ENCODE measurements at regions not wholly inside any gene's neighbourhood (a gene's known extent, or its start where the extent isn't known, plus 50 kb on each side); places are given as distances from the start of the nearest gene placed in this dataset.

GRCh38 chr9:73239570-73240265 lies 88.1 kb downstream of the ANXA1 start:
- Mint-ChIP-seq H3K9me3 (no peaks in the 10 kb centered on the region), H3K4me1 (no peaks in the 10 kb centered on the region), H3K36me3 (no peaks in the 10 kb centered on the region), H3K27ac (no peak overlapping the region), H3K27me3 (peaks cover 4 to 14% of the 10 kb centered on the region in 2 donors), H3K4me3 (no peak overlapping the region)
- Histone ChIP-seq H3K27ac (ENCODE audit: low read depth, low read length) (no peak overlapping the region), H3K36me3 (ENCODE audit: insufficient read depth, low read length) (no peaks in the 10 kb centered on the region), H3K9me3 (ENCODE audit: low read length) (no peaks in the 10 kb centered on the region), H3K4me1 (ENCODE audit: insufficient read depth, low read length) (no peaks in the 10 kb centered on the region), H3K27me3 (ENCODE audit: insufficient read depth, low read length, poor library complexity, severe bottlenecking) (no peaks in the 10 kb centered on the region), H3K4me3 (ENCODE audit: low read length) (no peak overlapping the region)
- CTCF ChIA-PET: no interaction called here
- DNase-seq: no peak
- POLR2A ChIA-PET: no interaction called here

- H3K27me3 Mint-ChIP-seq: peaks cover 0 to 11% of the 10 kb centered on the region in 2 donors
- H3K4me3 Mint-ChIP-seq: no peak overlapping the region
- H3K9me3 Mint-ChIP-seq: no peaks in the 10 kb centered on the region
- ChIA-PET POLR2A (no interaction called here), CTCF (no interaction called here)
- H3K27ac Mint-ChIP-seq: no peak overlapping the region
- H3K27ac ChIP-seq (ENCODE audit: low read depth, low read length): no peak overlapping the region
- H3K36me3 ChIP-seq (ENCODE audit: insufficient read depth, low read length): no peaks in the 10 kb centered on the region
- H3K4me1 Mint-ChIP-seq: no peaks in the 10 kb centered on the region
- no peaks in the 10 kb centered on the region for H3K36me3 Mint-ChIP-seq
- H3K9me3 ChIP-seq (ENCODE audit: low read length): no peaks in the 10 kb centered on the region
- DNase-seq: no peak
- H3K27me3 ChIP-seq (ENCODE audit: insufficient read depth, low read length, poor library complexity, severe bottlenecking): no peaks in the 10 kb centered on the region
- no peaks in the 10 kb centered on the region for H3K4me1 ChIP-seq (ENCODE audit: insufficient read depth, low read length)
- no peak overlapping the region for H3K4me3 ChIP-seq (ENCODE audit: low read length)
Observed at GRCh38 chr9:73243078-73243477, 91.4 kb downstream of the ANXA1 start.

- Histone ChIP-seq H3K27ac (ENCODE audit: low read depth, low read length) (no peak overlapping the region), H3K4me1 (ENCODE audit: insufficient read depth, low read length) (no peaks in the 10 kb centered on the region), H3K36me3 (ENCODE audit: insufficient read depth, low read length) (no peaks in the 10 kb centered on the region), H3K4me3 (ENCODE audit: low read length) (no peak overlapping the region), H3K9me3 (ENCODE audit: low read length) (no peaks in the 10 kb centered on the region), H3K27me3 (ENCODE audit: insufficient read depth, low read length, poor library complexity, severe bottlenecking) (no peaks in the 10 kb centered on the region)
- no peak for DNase-seq
- POLR2A ChIA-PET: no interaction called here
- CTCF ChIA-PET: no interaction called here
- no peaks in the 10 kb centered on the region for H3K9me3 Mint-ChIP-seq
- H3K27ac Mint-ChIP-seq: no peak overlapping the region
- peaks cover 0 to 1% of the 10 kb centered on the region in 2 donors for H3K27me3 Mint-ChIP-seq
- H3K4me3 Mint-ChIP-seq: no peak overlapping the region
- H3K4me1 Mint-ChIP-seq: no peaks in the 10 kb centered on the region
- H3K36me3 Mint-ChIP-seq: no peaks in the 10 kb centered on the region
Observed at GRCh38 chr9:73259086-73259696, 107.5 kb downstream of the ANXA1 start.

- H3K4me1 ChIP-seq (ENCODE audit: insufficient read depth, low read length): no peaks in the 10 kb centered on the region
- Mint-ChIP-seq H3K4me1 (no peaks in the 10 kb centered on the region), H3K36me3 (no peaks in the 10 kb centered on the region), H3K4me3 (no peak overlapping the region), H3K27ac (no peak overlapping the region), H3K27me3 (no peaks in the 10 kb centered on the region), H3K9me3 (no peaks in the 10 kb centered on the region)
- no peak overlapping the region for H3K4me3 ChIP-seq (ENCODE audit: low read length)
- H3K9me3 ChIP-seq (ENCODE audit: low read length): no peaks in the 10 kb centered on the region
- ChIA-PET POLR2A (no interaction called here), CTCF (no interaction called here)
- H3K27me3 ChIP-seq (ENCODE audit: insufficient read depth, low read length, poor library complexity, severe bottlenecking): no peaks in the 10 kb centered on the region
- H3K36me3 ChIP-seq (ENCODE audit: insufficient read depth, low read length): no peaks in the 10 kb centered on the region
- no peak for DNase-seq
- no peak overlapping the region for H3K27ac ChIP-seq (ENCODE audit: low read depth, low read length)
Observed at GRCh38 chr9:73260506-73260905, 108.8 kb downstream of the ANXA1 start.

- no peaks in the 10 kb centered on the region for H3K4me1 Mint-ChIP-seq
- H3K36me3 Mint-ChIP-seq: no peaks in the 10 kb centered on the region
- no peak for DNase-seq
- H3K27ac Mint-ChIP-seq: no peak overlapping the region
- no peaks in the 10 kb centered on the region for H3K9me3 ChIP-seq (ENCODE audit: low read length)
- no peak overlapping the region for H3K27ac ChIP-seq (ENCODE audit: low read depth, low read length)
- H3K4me3 ChIP-seq (ENCODE audit: low read length): no peak overlapping the region
- no peaks in the 10 kb centered on the region for H3K9me3 Mint-ChIP-seq
- peaks cover 0 to 1% of the 10 kb centered on the region in 2 donors for H3K27me3 Mint-ChIP-seq
- CTCF ChIA-PET: no interaction called here
- POLR2A ChIA-PET: no interaction called here
- no peaks in the 10 kb centered on the region for H3K36me3 ChIP-seq (ENCODE audit: insufficient read depth, low read length)
- H3K4me3 Mint-ChIP-seq: no peak overlapping the region
- no peaks in the 10 kb centered on the region for H3K27me3 ChIP-seq (ENCODE audit: insufficient read depth, low read length, poor library complexity, severe bottlenecking)
- H3K4me1 ChIP-seq (ENCODE audit: insufficient read depth, low read length): no peaks in the 10 kb centered on the region
Observed at GRCh38 chr9:73264631-73265030, 113.0 kb downstream of the ANXA1 start.

- no peaks in the 10 kb centered on the region for H3K36me3 Mint-ChIP-seq
- ChIA-PET CTCF (no interaction called here), POLR2A (no interaction called here)
- no peaks in the 10 kb centered on the region for H3K27me3 ChIP-seq (ENCODE audit: insufficient read depth, low read length, poor library complexity, severe bottlenecking)
- H3K4me3 ChIP-seq (ENCODE audit: low read length): no peak overlapping the region
- H3K4me3 Mint-ChIP-seq: no peak overlapping the region
- no peaks in the 10 kb centered on the region for H3K9me3 ChIP-seq (ENCODE audit: low read length)
- no peak overlapping the region for H3K27ac Mint-ChIP-seq
- no peaks in the 10 kb centered on the region for H3K4me1 ChIP-seq (ENCODE audit: insufficient read depth, low read length)
- no peak for DNase-seq
- H3K27ac ChIP-seq (ENCODE audit: low read depth, low read length): no peak overlapping the region
- H3K27me3 Mint-ChIP-seq: peaks cover 0 to 1% of the 10 kb centered on the region in 2 donors
- no peaks in the 10 kb centered on the region for H3K36me3 ChIP-seq (ENCODE audit: insufficient read depth, low read length)
- H3K4me1 Mint-ChIP-seq: no peaks in the 10 kb centered on the region
- H3K9me3 Mint-ChIP-seq: no peaks in the 10 kb centered on the region
Observed at GRCh38 chr9:73265876-73266275, 114.2 kb downstream of the ANXA1 start.

GRCh38 chr9:73269430-73270101 lies 117.9 kb downstream of the ANXA1 start:
- no peak for DNase-seq
- no peak overlapping the region for H3K27ac ChIP-seq (ENCODE audit: low read depth, low read length)
- ChIA-PET CTCF (no interaction called here), POLR2A (no interaction called here)
- no peaks in the 10 kb centered on the region for H3K36me3 Mint-ChIP-seq
- peaks cover 0 to 1% of the 10 kb centered on the region in 2 donors for H3K27me3 Mint-ChIP-seq
- H3K9me3 Mint-ChIP-seq: no peaks in the 10 kb centered on the region
- H3K4me3 ChIP-seq (ENCODE audit: low read length): no peak overlapping the region
- no peaks in the 10 kb centered on the region for H3K27me3 ChIP-seq (ENCODE audit: insufficient read depth, low read length, poor library complexity, severe bottlenecking)
- H3K4me1 Mint-ChIP-seq: no peaks in the 10 kb centered on the region
- H3K9me3 ChIP-seq (ENCODE audit: low read length): no peaks in the 10 kb centered on the region
- H3K36me3 ChIP-seq (ENCODE audit: insufficient read depth, low read length): no peaks in the 10 kb centered on the region
- no peak overlapping the region for H3K27ac Mint-ChIP-seq
- no peak overlapping the region for H3K4me3 Mint-ChIP-seq
- no peaks in the 10 kb centered on the region for H3K4me1 ChIP-seq (ENCODE audit: insufficient read depth, low read length)

- H3K4me3 Mint-ChIP-seq: no peak overlapping the region
- no peak for DNase-seq
- Histone ChIP-seq H3K27ac (ENCODE audit: low read depth, low read length) (no peak overlapping the region), H3K9me3 (ENCODE audit: low read length) (no peaks in the 10 kb centered on the region), H3K4me3 (ENCODE audit: low read length) (no peak overlapping the region), H3K4me1 (ENCODE audit: insufficient read depth, low read length) (no peaks in the 10 kb centered on the region), H3K27me3 (ENCODE audit: insufficient read depth, low read length, poor library complexity, severe bottlenecking) (no peaks in the 10 kb centered on the region), H3K36me3 (ENCODE audit: insufficient read depth, low read length) (no peaks in the 10 kb centered on the region)
- H3K36me3 Mint-ChIP-seq: no peaks in the 10 kb centered on the region
- H3K27me3 Mint-ChIP-seq: peaks cover 0 to 1% of the 10 kb centered on the region in 2 donors
- CTCF ChIA-PET: no interaction called here
- H3K4me1 Mint-ChIP-seq: no peaks in the 10 kb centered on the region
- POLR2A ChIA-PET: no interaction called here
- no peak overlapping the region for H3K27ac Mint-ChIP-seq
- peaks cover 0 to 2% (median 0%) of the 10 kb centered on the region in 5 donors for H3K9me3 Mint-ChIP-seq
Observed at GRCh38 chr9:73270967-73271721, 119.5 kb downstream of the ANXA1 start.
